IPS-NIHi11 (cell line): ENCODE measurements at regions not wholly inside any gene's neighbourhood (a gene's known extent, or its start where the extent isn't known, plus 50 kb on each side); places are given as distances from the start of the nearest gene placed in this dataset.

Source experiments
- DNase-seq: peaks from one replicate; pipeline ENCODE4 v3.0.0; 2012; ENCODE audit warnings: mixed read lengths, low spot score

GRCh38 chr3:68458581-68458980 is 473.8 kb downstream of the TAFA4 start:
- DNase-seq: no peak

- no peak for DNase-seq
Observed at GRCh38 chr3:68448510-68449383, 483.6 kb downstream of the TAFA4 start.

- peak; percentile 18 for DNase-seq
Observed at GRCh38 chr3:68447885-68448284, 484.5 kb downstream of the TAFA4 start.

- DNase-seq: no peak
Observed at GRCh38 chr3:68441054-68441453, 491.3 kb downstream of the TAFA4 start.

GRCh38 chr3:68436619-68437401 is 495.5 kb downstream of the TAFA4 start:
- no peak for DNase-seq

- DNase-seq: no peak
Observed at GRCh38 chr3:68428495-68428894, 503.9 kb downstream of the TAFA4 start.

- DNase-seq: no peak
Observed at GRCh38 chr3:68424796-68425460, 507.4 kb downstream of the TAFA4 start.

- DNase-seq: no peak
Observed at GRCh38 chr3:68408626-68409025, 523.7 kb downstream of the TAFA4 start.

GRCh38 chr3:68403741-68404140 is 528.6 kb downstream of the TAFA4 start:
- no peak for DNase-seq

- DNase-seq: no peak
Observed at GRCh38 chr3:68402235-68402918, 530.0 kb downstream of the TAFA4 start.

- no peak for DNase-seq
Observed at GRCh38 chr3:68378631-68379030, 553.7 kb downstream of the TAFA4 start.

- DNase-seq: no peak
Observed at GRCh38 chr3:68373727-68374126, 558.6 kb downstream of the TAFA4 start.

GRCh38 chr3:68363796-68364195 is 568.6 kb downstream of the TAFA4 start:
- no peak for DNase-seq

GRCh38 chr3:68360492-68360891 is 571.9 kb downstream of the TAFA4 start:
- no peak for DNase-seq

GRCh38 chr3:68345781-68346180 is 586.6 kb downstream of the TAFA4 start:
- no peak for DNase-seq

- DNase-seq: no peak
Observed at GRCh38 chr3:68342426-68342825, 589.9 kb downstream of the TAFA4 start.

- no peak for DNase-seq
Observed at GRCh38 chr3:68336042-68336441, 596.3 kb downstream of the TAFA4 start.

- DNase-seq: no peak
Observed at GRCh38 chr3:68334367-68334986, 597.9 kb downstream of the TAFA4 start.

GRCh38 chr3:68328049-68328448 is 604.3 kb downstream of the TAFA4 start:
- no peak for DNase-seq

- DNase-seq: no peak
Observed at GRCh38 chr3:68315964-68316363, 616.4 kb downstream of the TAFA4 start.

- no peak for DNase-seq
Observed at GRCh38 chr3:68315546-68315945, 616.8 kb downstream of the TAFA4 start.

GRCh38 chr3:68306571-68306970 is 625.8 kb downstream of the TAFA4 start:
- peak; percentile 73 for DNase-seq
